PFSK-1 (cell line): ENCODE measurements at regions not wholly inside any gene's neighbourhood (a gene's known extent, or its start where the extent isn't known, plus 50 kb on each side); places are given as distances from the start of the nearest gene placed in this dataset.

Experiments used
- FOXP2 ChIP-seq: optimal IDR thresholded peaks from 2 replicates; pipeline ENCODE3; 2011; ENCODE audit warnings: borderline replicate concordance, control low read depth, inconsistent platforms; ENCODE audit not compliant: insufficient read depth; ENCODE audit errors: extremely low read length, extremely low read depth
- POLR2AphosphoS5 ChIP-seq: IDR thresholded peaks from 2 replicates; pipeline ENCODE4 v1.6.1; 2012; ENCODE audit warnings: low read depth, mild to moderate bottlenecking, control low read depth, low read length, moderate library complexity
- REST ChIP-seq, 2 experiments: IDR thresholded peaks; 2 replicates each; pipeline versions ENCODE4 v1.6.1 to v1.8.0; 2011 to 2012; ENCODE audit warnings: low read depth in 2 of 2, low read length in 2 of 2, control low read depth in 1 of 2, inconsistent platforms in 1 of 2, mild to moderate bottlenecking in 1 of 2, moderate library complexity in 1 of 2; ENCODE audit not compliant: insufficient read depth in 1 of 2
- SIN3A ChIP-seq: IDR thresholded peaks from 2 replicates; pipeline ENCODE4 v1.6.1; 2012; ENCODE audit warnings: mild to moderate bottlenecking, low read length, moderate library complexity, borderline replicate concordance; ENCODE audit not compliant: insufficient read depth
- TAF1 ChIP-seq: IDR thresholded peaks from 2 replicates; pipeline ENCODE4 v1.6.1; 2012; ENCODE audit warnings: low read length, control low read depth, borderline replicate concordance; ENCODE audit not compliant: insufficient read depth

- no peak for TF ChIP-seq POLR2AphosphoS5
Measured at GRCh38 chr1:56324504-56324903, 254.9 kb downstream of the PLPP3 start.

DNA sequence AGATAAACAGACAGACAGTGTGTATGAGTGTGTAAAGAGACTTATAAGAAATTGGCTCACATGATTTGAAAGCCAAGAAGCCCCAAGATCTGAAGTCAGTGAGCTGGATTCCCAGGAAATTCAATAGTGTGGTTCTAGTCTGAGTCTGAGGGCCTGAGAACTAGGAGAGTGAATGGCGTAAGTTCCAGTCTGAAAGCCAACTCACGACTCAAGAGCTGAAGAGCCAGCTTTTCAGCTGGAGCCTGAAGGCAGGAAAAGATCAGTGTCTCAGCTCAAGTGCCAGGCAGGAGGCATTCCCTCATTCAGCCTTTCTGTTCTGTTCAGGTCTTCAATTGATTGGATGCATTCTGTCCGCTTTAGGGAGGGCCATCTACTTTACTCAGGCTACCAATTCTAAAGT is 257.2 kb downstream of the PLPP3 start:
- TF ChIP-seq POLR2AphosphoS5 (no peak), REST (IDR thresholded peaks at IDR 0.05; ENCODE audit: insufficient read depth in 1 of 2, low read depth in 2 of 2, low read length in 2 of 2) (no peak), FOXP2 (no peak), TAF1 (no peak), SIN3A (no peak)

- TF ChIP-seq FOXP2 (no peak), TAF1 (no peak), POLR2AphosphoS5 (no peak), SIN3A (no peak)
Measured at GRCh38 chr1:56321150-56321490, 258.2 kb downstream of the PLPP3 start.

DNA sequence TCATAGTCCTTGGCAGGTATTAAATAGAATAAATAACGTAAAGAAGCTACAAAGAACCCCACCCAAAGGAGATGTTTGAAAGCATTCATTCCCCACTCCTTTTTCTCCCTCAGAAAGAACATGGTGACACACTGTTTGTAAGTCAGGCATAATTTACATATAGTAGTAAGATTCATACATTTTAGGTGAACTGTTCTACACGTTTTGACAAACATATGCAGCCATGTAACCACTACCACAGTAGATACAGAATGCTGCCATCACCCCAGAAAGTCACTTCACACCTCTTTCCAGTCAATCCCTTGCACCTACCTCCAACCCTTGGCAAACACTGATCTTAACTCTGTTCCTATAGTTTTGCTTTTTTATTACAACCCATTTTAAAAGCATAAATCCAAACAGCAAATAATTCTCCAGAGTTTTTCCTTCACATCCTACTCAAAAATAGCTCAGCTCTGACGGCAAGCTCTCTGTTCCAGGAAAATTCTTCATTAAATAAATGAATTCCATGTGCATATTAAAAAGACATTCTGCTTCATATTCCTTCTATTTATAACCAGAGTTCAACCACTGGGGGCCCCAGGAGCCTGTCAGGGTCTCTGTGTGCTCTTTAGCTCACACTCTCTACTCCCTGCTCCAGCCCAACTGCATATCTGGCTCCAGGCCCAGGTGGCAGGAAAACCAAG is 258.8 kb downstream of the PLPP3 start:
- TF ChIP-seq POLR2AphosphoS5 (no peak), FOXP2 (no peak)

DNA sequence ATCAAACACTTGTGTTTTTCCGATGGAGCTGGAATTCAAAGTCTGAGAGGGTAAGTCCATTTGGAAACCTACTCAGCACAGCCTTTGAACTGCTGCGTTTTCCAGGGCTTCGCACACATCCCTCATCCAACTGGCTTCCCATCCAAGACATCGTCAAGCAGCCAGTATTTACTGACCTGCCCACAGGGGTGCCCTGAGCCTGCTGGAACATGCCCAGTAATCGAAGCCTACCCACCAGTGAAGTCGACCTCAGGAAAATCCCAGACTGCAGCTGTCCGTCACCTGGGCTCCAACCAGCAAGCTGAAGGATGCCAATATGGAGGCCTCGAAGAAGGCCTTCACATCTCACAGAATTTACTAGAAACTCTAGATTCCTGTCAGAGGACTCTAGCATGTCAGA is 261.6 kb downstream of the PLPP3 start:
- TF ChIP-seq TAF1, result no peak
- TF ChIP-seq SIN3A, result no peak
- no peak for TF ChIP-seq POLR2AphosphoS5
- TF ChIP-seq REST (IDR thresholded peaks at IDR 0.05; ENCODE audit: insufficient read depth in 1 of 2, low read depth in 2 of 2, low read length in 2 of 2), result no peak
- TF ChIP-seq FOXP2, result no peak

DNA sequence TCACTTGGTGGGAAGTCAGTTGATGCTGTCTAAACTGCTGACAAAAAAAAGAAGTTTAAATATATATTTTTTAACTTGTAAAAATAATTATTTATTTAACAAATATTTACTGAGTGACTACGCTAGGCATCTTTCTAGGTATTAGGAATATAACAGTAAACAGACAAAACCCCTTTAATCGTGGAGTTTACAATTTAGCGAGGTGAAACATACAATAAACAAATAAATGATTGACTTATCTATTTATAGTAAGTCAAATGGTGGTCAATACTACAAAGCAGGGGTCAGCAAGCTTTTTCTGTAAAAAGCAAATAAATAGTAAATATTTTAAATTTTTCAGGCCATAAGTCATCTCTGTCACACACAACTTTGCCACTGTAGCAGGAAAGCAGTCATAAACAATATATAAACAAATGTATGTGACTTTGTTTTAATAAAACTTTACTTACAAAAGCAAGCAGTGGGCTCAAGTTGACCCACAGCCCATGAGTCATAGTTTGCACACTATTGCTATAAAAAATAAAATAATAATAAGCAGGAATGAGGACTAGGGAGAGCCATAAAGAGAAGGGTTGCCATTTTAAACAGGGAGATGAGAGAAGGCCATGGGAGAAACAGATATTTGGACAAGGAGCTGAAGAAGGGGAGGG is 263.9 kb downstream of the PLPP3 start:
- TF ChIP-seq REST (IDR thresholded peaks at IDR 0.05; ENCODE audit: insufficient read depth in 1 of 2, low read depth in 2 of 2, low read length in 2 of 2) (no peak), SIN3A (no peak), FOXP2 (no peak), POLR2AphosphoS5 (no peak), TAF1 (no peak)
